HG03039 (cell line): ENCODE measurements at regions not wholly inside any gene's neighbourhood (a gene's known extent, or its start where the extent isn't known, plus 50 kb on each side); places are given as distances from the start of the nearest gene placed in this dataset.
"Not testable (repeated sequence)": the region's sequence is repeated elsewhere in the genome, so short reads cannot be mapped to it uniquely, and the experiment has no call there.

Experiments used
- ATAC-seq: cut with Tn5 transposase; IDR thresholded peaks from one replicate; pipeline ENCODE4 v1.9.1; 2021; ENCODE audit warnings: mild to moderate bottlenecking, moderate library complexity; ENCODE audit not compliant: unreplicated experiment

DNA sequence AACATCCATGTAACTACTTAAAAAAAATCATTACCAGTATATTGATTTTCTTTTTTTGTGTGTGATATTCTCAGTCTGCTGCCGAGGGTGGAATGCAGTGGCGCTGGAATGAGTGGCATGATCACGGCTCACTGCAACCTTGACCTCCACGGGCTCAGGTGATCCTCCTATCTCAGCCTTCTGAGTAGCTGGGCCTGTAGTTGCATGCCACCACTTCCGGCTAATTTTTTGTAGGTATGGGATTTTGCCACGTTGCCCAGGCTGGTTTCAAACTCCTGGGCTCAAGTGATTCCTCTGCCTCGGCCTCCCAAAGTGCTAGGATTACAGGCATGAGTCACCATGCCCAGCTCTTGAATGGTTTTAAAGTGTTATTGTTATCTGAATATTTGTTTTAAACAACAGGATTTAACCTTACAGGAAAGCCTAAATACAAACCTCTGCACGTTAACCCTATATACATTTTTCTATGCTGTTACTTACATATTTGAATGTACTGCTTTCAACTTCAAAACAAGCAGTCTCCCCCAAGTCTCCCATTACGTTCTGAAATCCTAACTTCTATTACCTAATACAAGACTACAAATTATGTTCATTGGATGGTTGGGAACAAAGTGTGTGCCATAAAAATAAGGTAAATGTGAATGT lies 61.7 kb downstream of the KPNA2 start:
- no peak for ATAC-seq

- not testable (repeated sequence) for ATAC-seq
These were observed 63.8 kb downstream of the KPNA2 start for GRCh38 chr17:68099341-68099753.

- no peak for ATAC-seq
These were observed 64.6 kb downstream of the KPNA2 start for GRCh38 chr17:68100000-68100641.

- ATAC-seq, result peak; percentile 72
These were observed 65.8 kb downstream of the KPNA2 start for GRCh38 chr17:68101075-68101986.

GRCh38 chr17:68101987-68102314 lies 66.4 kb downstream of the KPNA2 start:
- no peak for ATAC-seq

- no peak for ATAC-seq
These were observed 66.8 kb downstream of the KPNA2 start for GRCh38 chr17:68102318-68102758.

DNA sequence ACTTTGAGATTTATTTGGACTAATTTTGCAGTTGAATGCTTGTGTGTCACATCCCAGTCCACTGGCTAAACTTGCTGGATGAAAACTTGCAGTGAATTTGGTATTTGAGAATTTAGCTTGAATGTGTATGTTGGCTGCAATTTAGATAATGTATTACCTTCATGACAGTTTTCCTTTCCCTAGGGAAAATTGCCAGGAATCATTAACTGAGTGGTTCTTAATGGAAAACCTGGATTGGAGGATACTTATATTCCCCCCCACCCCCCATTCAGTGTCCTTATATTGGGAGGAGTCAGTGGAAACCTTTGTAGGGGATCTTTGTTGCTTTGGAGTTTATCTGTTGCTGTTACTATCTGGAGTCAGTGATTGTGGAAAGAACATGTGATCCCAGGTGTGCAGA lies 67.6 kb downstream of the KPNA2 start:
- no peak for ATAC-seq

- ATAC-seq, result no peak
These were observed 70.5 kb downstream of the KPNA2 start for GRCh38 chr17:68106085-68106484.

- ATAC-seq, result no peak
These were observed 71.8 kb downstream of the KPNA2 start for GRCh38 chr17:68107373-68107772.

DNA sequence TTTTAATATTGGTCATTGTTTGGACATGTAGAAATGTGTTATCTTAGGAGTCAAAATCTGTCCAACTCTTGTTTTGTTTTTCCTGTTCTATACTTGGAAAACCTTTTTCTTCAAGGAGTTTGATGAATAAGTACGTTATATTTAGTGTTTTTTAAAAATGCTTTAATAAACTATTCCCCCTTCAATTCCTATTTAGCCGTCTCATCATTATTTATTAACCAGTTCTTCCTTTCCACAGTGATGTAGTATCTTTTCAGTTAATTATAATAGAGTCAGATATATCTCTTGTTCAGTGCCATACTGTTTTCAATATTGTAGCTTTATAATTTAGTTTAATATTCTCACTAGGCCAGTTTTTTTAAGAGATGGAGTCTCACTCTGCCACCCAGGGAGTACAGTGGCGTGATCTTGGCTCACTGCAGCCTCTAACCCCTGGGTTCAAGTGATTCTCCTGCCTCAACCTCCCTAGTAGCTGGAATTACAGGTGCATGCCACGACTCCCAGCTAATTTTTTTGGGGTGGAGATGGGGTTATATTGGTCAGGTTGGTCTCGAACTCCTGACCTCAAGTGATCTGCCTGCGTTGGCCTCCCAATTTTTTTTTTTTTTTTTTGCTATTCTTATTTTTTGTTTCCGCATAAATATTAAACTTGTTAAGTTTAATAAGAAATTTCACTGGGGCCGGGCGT lies 72.9 kb downstream of the KPNA2 start:
- no peak for ATAC-seq

DNA sequence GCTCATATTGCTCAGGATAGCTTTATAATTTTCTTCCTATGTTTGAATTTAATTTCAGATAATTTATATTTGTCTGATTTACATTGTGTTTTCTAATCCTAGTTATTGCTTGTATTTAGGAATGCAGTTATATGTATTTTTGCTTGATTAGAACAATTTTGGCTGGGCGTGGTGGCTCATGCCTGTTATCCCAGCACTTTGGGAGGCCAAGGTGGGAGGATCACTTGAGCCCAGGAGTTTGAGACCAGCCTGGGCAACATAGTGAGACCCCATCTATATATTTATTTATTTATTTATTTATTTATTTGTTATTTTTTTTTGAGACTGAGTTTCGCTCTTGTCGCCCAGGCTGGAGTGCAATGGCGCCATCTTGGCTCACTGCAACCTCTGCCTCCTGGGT lies 73.9 kb downstream of the KPNA2 start:
- ATAC-seq, result not testable (repeated sequence)

DNA sequence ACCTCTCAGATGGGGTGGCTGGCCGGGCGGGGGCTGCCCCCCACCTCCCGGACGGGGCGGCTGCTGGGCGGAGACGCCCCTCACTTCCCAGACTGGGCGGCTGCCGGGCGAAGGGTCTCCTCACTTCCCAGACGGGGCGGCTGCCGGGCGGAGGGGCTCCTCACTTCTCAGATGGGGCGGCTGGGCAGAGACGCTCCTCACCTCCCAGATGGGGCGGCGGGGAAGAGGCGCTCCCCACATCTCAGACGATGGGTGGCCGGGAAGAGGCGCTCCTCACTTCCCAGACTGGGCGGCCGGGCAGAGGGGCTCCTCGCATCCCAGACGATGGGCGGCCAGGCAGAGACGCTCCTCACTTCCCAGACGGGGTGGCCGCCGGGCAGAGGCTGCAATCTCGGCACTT lies 80.7 kb downstream of the KPNA2 start:
- not testable (repeated sequence) for ATAC-seq

GRCh38 chr17:68122587-68122986 lies 87.1 kb downstream of the KPNA2 start:
- ATAC-seq, result no peak

DNA sequence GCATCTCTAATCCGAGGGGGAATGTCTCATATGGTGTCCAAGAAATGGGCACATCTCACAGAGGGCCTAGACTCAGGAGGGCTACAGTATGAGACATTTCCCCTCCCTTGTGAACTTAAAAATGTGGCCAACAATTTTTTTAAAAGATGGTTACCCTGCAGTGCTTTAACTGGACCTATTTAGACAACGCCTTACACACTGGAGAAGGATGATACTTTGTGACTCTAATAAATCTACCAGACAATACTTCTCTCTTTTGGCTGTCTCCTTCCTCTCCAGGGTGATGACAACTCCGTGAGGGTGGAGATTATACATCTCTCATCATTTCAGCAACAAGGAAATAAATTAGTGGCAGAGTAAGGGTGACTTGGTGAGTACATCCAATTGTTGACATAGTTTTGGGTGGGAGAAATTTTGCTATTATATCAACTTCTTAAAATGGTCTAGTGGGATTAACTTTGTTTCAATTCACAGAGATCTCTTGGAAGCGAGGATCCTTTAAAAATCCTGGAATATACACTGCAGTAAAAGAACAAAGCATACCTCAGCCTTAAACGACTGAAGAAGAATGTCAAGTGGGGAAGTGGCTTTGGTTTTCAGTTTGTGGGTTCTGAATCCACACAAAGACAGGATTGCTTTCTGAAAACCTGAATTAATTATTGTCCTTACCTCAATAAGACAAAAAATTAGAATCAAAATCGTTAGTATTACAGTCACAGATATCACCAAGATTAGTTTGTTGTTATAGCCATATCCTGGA lies 89.8 kb downstream of the KPNA2 start:
- ATAC-seq, result no peak

GRCh38 chr17:68127914-68128313 lies 92.4 kb downstream of the KPNA2 start:
- ATAC-seq, result no peak

DNA sequence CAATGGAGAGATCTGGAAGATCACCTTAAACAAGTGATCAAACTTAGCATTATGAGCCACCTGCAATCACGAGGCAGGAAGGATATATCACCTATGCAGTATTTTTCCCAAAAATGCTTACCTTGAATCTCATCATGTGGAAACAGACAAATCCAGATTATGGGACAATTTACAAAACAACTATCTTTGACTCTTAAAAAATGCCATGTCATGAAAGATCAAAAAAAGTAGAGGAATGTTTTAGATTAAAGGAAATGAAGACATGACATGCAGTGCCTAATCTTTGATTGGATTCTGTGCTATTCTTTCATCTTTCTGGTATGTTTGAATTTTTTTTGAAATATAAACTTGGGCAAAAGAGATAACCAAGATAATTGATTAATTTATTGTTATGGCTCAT lies 95.9 kb downstream of the KPNA2 start:
- ATAC-seq, result no peak

DNA sequence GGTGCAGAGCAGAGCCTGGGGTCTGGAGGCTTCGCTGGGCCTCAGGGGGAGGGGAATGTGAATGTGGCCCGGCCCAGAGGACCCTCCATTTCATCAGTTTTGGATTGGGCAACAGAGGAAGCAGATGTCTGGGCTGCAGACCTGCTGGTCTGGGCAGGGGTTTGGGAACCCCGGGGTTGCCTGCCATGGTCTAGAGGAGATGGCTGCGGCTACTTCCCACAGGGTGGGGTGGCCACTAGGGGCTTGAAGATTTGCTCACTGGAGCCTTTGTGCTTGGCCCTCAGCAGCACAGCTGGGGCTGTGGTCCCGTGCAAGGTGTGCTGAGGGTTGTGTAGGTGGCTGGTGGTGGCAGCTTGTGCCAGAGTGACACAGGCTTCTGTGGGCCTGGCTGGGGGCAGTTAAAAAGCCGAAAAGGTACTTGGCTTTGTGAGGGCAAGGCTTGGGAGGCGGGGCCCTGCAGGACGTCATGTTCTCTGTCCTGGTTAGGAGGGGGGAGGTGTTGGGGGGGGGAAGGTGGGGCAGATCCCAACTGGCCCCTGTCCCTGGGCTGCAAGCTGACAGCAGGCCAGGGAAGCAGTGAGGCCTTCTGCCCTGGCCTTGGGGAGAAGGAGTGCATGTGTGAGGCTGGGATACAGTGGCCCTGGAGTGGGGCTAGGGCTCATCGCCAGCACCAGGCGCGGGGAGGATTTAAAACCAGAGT lies 98.0 kb downstream of the KPNA2 start:
- ATAC-seq, result no peak

GRCh38 chr17:68134046-68134637 lies 98.6 kb downstream of the KPNA2 start:
- no peak for ATAC-seq

GRCh38 chr17:68134731-68135130 lies 99.2 kb downstream of the KPNA2 start:
- no peak for ATAC-seq
